ENCODE measurements at regions not wholly inside any gene's neighbourhood (a gene's known extent, or its start where the extent isn't known, plus 50 kb on each side); places are given as distances from the start of the nearest gene placed in this dataset.

DNA sequence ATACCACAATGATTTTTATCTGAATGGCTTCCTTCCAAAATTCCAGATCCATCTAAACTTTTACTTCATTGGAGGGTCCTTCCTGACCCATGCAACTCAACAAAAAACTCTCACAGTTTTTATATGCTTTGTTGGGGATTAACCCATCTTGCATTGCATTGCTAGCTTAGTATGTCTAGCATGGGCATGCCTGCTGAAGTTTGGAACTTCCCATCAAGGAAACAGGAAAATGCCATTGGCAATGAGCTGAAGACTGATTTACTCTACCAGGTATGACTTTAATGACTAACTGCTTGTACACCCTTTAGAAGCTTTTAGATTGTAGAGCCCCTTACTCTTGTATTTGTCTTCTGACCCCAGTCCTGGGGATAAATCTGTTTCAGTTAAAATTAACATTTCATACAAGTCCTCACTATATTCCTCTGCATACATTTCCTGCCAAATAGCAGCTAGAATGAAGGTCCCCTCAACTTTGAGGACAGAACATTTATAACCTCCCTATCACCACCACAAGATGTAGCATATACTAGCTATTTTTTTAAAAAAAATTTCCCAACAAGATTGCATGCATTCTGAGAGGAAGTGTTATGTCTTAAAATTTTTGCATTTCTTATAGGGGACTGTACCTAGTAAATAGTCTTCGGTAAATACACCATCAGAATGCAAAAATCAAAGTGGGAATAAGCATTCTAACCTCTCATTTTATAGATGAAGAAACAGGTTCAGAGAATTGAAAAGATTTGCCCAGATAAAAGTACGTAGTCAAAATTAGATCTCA is 52.5 kb upstream of the ATXN3L start:
- Histone ChIP-seq H3K4me3 (no peak overlapping the region), H3K4me1 (ENCODE audit: control insufficient read depth, insufficient read depth, low read length) (no peaks in the 10 kb centered on the region; the same call in 1 of the 2 replicates), H2AFZ (ENCODE audit: control insufficient read depth, low read depth, low read length) (no peak overlapping the region), H3K9me3 (replicated peaks; ENCODE audit: control insufficient read depth, insufficient read depth, low read length) (no peaks in the 10 kb centered on the region), H3K36me3 (ENCODE audit: control insufficient read depth in 2 of 2, insufficient read depth in 2 of 2, low read length in 1 of 2) (no peaks in the 10 kb centered on the region), H4K20me1 (ENCODE audit: control insufficient read depth, insufficient read depth) (no peaks in the 10 kb centered on the region), H3K9ac (ENCODE audit: control insufficient read depth, insufficient read depth, low read length) (no peak overlapping the region), H3K4me2 (ENCODE audit: control insufficient read depth, insufficient read depth) (no peak overlapping the region), H3K27ac (ENCODE audit: control insufficient read depth, insufficient read depth) (no peak overlapping the region), H3K79me2 (ENCODE audit: control insufficient read depth, insufficient read depth, low read length) (no peaks in the 10 kb centered on the region), H3K27me3 (replicated peaks in 1 of 2; ENCODE audit: control insufficient read depth in 2 of 2, insufficient read depth in 2 of 2, low read length in 1 of 2) (no peaks in the 10 kb centered on the region; a peak in 1 of 4 replicates)
- ATAC-seq (no peak), FAIRE-seq (no peak), DNase-seq (ENCODE audit: low read depth, low spot score) (no peak)
- in situ Hi-C loops (cut with MboI) (no loop called here), intact Hi-C loops (cut with micrococcal nuclease; ENCODE audit: unreplicated experiment) (loop anchor here (10.0 kb wide), 1 partner anchor 428 kb away; no protein-coding TSS in a partner anchor)
- ChIA-PET POLR2A (no interaction called here), RAD21 (ENCODE audit: unreplicated experiment) (interaction anchor here (1.1 to 1.2 kb wide), 2 partner anchors 13 to 26 kb away, joined by 3 read pairs; no protein-coding TSS in a partner anchor), CTCF (interaction anchor here (0.6 to 1.2 kb wide), 4 partner anchors 9 to 233 kb away, joined by 3 to 4 read pairs (median 3); no protein-coding TSS in a partner anchor), SMC1A (ENCODE audit: uncharacterized antibody, unreplicated experiment) (interaction anchor here (0.6 to 2.4 kb wide), 10 partner anchors 8 to 116 kb away, joined by 3 to 9 read pairs (median 4); no protein-coding TSS in a partner anchor)
- BruUV-seq (replicated peaks) = no TSS peak
- TF ChIP-seq EED (IDR thresholded peaks at IDR 0.05; ENCODE audit: low read depth) (no peak), BRCA1 (IDR thresholded peaks at IDR 0.05; ENCODE audit: low read depth, low read length) (no peak), NFXL1 (IDR thresholded peaks at IDR 0.05; ENCODE audit: borderline replicate concordance) (no peak), IRF4 (IDR thresholded peaks at IDR 0.05; ENCODE audit: low read depth, low read length) (no peak), TAF1 (IDR thresholded peaks at IDR 0.05; ENCODE audit: borderline replicate concordance, low read depth, low read length) (no peak), CBFB (IDR thresholded peaks at IDR 0.05; ENCODE audit: low read depth) (no peak), PML (IDR thresholded peaks at IDR 0.05; ENCODE audit: low read length) (no peak), SIX5 (IDR thresholded peaks at IDR 0.05; ENCODE audit: low read depth, low read length, severe bottlenecking) (no peak), NBN (IDR thresholded peaks at IDR 0.05) (no peak), NR2C1 (IDR thresholded peaks at IDR 0.05) (no peak), NFYA (IDR thresholded peaks at IDR 0.05; ENCODE audit: borderline replicate concordance, low read depth, low read length) (no peak), HDAC2 (IDR thresholded peaks at IDR 0.05) (no peak), NFIC (IDR thresholded peaks at IDR 0.05; ENCODE audit: low read depth, low read length) (no peak), RUNX3 (IDR thresholded peaks at IDR 0.05; ENCODE audit: low read length) (no peak)
- TF ChIP-seq, protein P1, sequence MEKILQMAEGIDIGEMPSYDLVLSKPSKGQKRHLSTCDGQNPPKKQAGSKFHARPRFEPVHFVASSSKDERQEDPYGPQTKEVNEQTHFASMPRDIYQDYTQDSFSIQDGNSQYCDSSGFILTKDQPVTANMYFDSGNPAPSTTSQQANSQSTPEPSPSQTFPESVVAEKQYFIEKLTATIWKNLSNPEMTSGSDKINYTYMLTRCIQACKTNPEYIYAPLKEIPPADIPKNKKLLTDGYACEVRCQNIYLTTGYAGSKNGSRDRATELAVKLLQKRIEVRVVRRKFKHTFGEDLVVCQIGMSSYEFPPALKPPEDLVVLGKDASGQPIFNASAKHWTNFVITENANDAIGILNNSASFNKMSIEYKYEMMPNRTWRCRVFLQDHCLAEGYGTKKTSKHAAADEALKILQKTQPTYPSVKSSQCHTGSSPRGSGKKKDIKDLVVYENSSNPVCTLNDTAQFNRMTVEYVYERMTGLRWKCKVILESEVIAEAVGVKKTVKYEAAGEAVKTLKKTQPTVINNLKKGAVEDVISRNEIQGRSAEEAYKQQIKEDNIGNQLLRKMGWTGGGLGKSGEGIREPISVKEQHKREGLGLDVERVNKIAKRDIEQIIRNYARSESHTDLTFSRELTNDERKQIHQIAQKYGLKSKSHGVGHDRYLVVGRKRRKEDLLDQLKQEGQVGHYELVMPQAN (conservative IDR thresholded peaks at IDR 0.05) = no peak
- TF ChIP-seq, protein P2, sequence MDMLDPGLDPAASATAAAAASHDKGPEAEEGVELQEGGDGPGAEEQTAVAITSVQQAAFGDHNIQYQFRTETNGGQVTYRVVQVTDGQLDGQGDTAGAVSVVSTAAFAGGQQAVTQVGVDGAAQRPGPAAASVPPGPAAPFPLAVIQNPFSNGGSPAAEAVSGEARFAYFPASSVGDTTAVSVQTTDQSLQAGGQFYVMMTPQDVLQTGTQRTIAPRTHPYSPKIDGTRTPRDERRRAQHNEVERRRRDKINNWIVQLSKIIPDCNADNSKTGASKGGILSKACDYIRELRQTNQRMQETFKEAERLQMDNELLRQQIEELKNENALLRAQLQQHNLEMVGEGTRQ (IDR thresholded peaks at IDR 0.05; ENCODE audit: borderline replicate concordance, low read depth, low read length) = no peak
- TF ChIP-seq, protein P3, sequence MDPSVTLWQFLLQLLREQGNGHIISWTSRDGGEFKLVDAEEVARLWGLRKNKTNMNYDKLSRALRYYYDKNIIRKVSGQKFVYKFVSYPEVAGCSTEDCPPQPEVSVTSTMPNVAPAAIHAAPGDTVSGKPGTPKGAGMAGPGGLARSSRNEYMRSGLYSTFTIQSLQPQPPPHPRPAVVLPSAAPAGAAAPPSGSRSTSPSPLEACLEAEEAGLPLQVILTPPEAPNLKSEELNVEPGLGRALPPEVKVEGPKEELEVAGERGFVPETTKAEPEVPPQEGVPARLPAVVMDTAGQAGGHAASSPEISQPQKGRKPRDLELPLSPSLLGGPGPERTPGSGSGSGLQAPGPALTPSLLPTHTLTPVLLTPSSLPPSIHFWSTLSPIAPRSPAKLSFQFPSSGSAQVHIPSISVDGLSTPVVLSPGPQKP (IDR thresholded peaks at IDR 0.05; ENCODE audit: low read depth, low read length) = no peak
- TF ChIP-seq, protein P4, sequence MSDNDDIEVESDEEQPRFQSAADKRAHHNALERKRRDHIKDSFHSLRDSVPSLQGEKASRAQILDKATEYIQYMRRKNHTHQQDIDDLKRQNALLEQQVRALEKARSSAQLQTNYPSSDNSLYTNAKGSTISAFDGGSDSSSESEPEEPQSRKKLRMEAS (IDR thresholded peaks at IDR 0.05; ENCODE audit: low read depth, low read length) = no peak
- WGBS (ENCODE audit: insufficient coverage, insufficient replicate concordance, low lambda C conversion rate, missing lambda C conversion rate) = 0% methylated on average over 2 of the region's 2 CpGs
